WTC11 (cell line): ENCODE measurements at regions not wholly inside any gene's neighbourhood (a gene's known extent, or its start where the extent isn't known, plus 50 kb on each side); places are given as distances from the start of the nearest gene placed in this dataset.

Source experiments
- ATAC-seq: fragments of 200-7000 bp; cut with Tn5 transposase; 2 replicates; pipeline ENCODE4 v1.10.0; 2021; ENCODE audit warnings: mild to moderate bottlenecking, moderate library complexity
- CTCF ChIA-PET: fragments of 300-600 bp; sonication (Branson Sonifier 250); formaldehyde crosslinking; loops from one replicate; lab custom pipeline; 2021; ENCODE audit warnings: antibody characterized with exemption; lab: Charles Lee
- POLR2A ChIA-PET: fragments of 350-600 bp; sonication (Branson Sonifier 250); formaldehyde crosslinking; loops from one replicate; lab custom pipeline; 2021; ENCODE audit warnings: antibody characterized with exemption; lab: Charles Lee
- DNase-seq: peaks from one replicate; pipeline ENCODE4 v3.0.0; 2021; ENCODE audit warnings: low spot score
- H3K27ac Mint-ChIP-seq: 2 replicates; pipeline ENCODE4 v1.8.0; 2021; ENCODE audit warnings: mixed read lengths
- H3K27me3 Mint-ChIP-seq: 2 replicates; pipeline ENCODE4 v1.8.0; 2021; ENCODE audit warnings: low read depth, mild to moderate bottlenecking, moderate library complexity, mixed read lengths
- H3K36me3 Mint-ChIP-seq: 2 replicates; pipeline ENCODE4 v1.8.0; 2021; ENCODE audit warnings: mixed read lengths
- H3K4me1 Mint-ChIP-seq: 2 replicates; pipeline ENCODE4 v1.8.0; 2022; ENCODE audit warnings: mixed read lengths
- H3K4me3 Mint-ChIP-seq: 2 replicates; pipeline ENCODE4 v1.8.0; 2021; ENCODE audit warnings: mild to moderate bottlenecking, moderate library complexity, mixed read lengths
- H3K9me3 Mint-ChIP-seq: 2 replicates; pipeline ENCODE4 v1.8.0; 2021; ENCODE audit warnings: mixed read lengths
- ARID4B ChIP-seq: sonication (generic); formaldehyde crosslinking; IDR thresholded peaks from 2 replicates; pipeline ENCODE4 v1.8.0; 2023; ENCODE audit warnings: missing genetic modification reagents, mild to moderate bottlenecking, borderline replicate concordance
- E2F4 ChIP-seq: sonication (generic); formaldehyde crosslinking; IDR thresholded peaks from 2 replicates; pipeline ENCODE4 v1.8.1; 2022; ENCODE audit warnings: low read depth, mild to moderate bottlenecking, moderate library complexity, missing genetic modification reagents, borderline replicate concordance
- ELF4 ChIP-seq: sonication (generic); formaldehyde crosslinking; IDR thresholded peaks from 2 replicates; pipeline ENCODE4 v1.8.1; 2022; ENCODE audit warnings: low read depth, mild to moderate bottlenecking, moderate library complexity, missing genetic modification reagents
- ESRRA ChIP-seq: sonication (generic); formaldehyde crosslinking; IDR thresholded peaks from 2 replicates; pipeline ENCODE4 v1.8.1; 2022; ENCODE audit warnings: mild to moderate bottlenecking, missing genetic modification reagents, borderline replicate concordance
- GABPB1 ChIP-seq: sonication (generic); formaldehyde crosslinking; IDR thresholded peaks from 2 replicates; pipeline ENCODE4 v1.8.1; 2023; ENCODE audit warnings: mild to moderate bottlenecking, missing genetic modification reagents
- KAT7 ChIP-seq: sonication (generic); formaldehyde crosslinking; IDR thresholded peaks from 2 replicates; pipeline ENCODE4 v1.8.1; 2023; ENCODE audit warnings: missing genetic modification reagents, mild to moderate bottlenecking, borderline replicate concordance
- MYBL2 ChIP-seq: sonication (generic); formaldehyde crosslinking; IDR thresholded peaks from 2 replicates; pipeline ENCODE4 v1.8.1; 2023; ENCODE audit warnings: mild to moderate bottlenecking, moderate library complexity, missing genetic modification reagents
- RELA ChIP-seq: sonication (generic); formaldehyde crosslinking; IDR thresholded peaks from 2 replicates; pipeline ENCODE4 v1.8.1; 2022; ENCODE audit warnings: missing genetic modification reagents, mild to moderate bottlenecking, borderline replicate concordance
- SMAD3 ChIP-seq: sonication (generic); formaldehyde crosslinking; IDR thresholded peaks from 2 replicates; pipeline ENCODE4 v1.8.0; 2022; ENCODE audit warnings: missing genetic modification reagents, mild to moderate bottlenecking, borderline replicate concordance
- SMAD4 ChIP-seq: sonication (generic); formaldehyde crosslinking; IDR thresholded peaks from 2 replicates; pipeline ENCODE4 v1.8.0; 2022; ENCODE audit warnings: mild to moderate bottlenecking, missing genetic modification reagents
- SOX15 ChIP-seq: fragments of 250-450 bp; sonication (Bioruptor Pico); IDR thresholded peaks from 2 replicates; pipeline ENCODE4 v1.9.0; 2021; ENCODE audit warnings: mild to moderate bottlenecking
- SP1 ChIP-seq: sonication (generic); formaldehyde crosslinking; conservative IDR thresholded peaks from 2 replicates; pipeline ENCODE4 v1.8.1; 2022; ENCODE audit warnings: missing genetic modification reagents
- TP53 ChIP-seq: sonication (generic); formaldehyde crosslinking; IDR thresholded peaks from 2 replicates; pipeline ENCODE4 v1.8.1; 2023; ENCODE audit warnings: mild to moderate bottlenecking, missing genetic modification reagents
- ZNF281 ChIP-seq: sonication (generic); formaldehyde crosslinking; IDR thresholded peaks from 2 replicates; pipeline ENCODE4 v1.8.0; 2023; ENCODE audit warnings: mild to moderate bottlenecking, missing genetic modification reagents
- TF ChIP-seq, protein P1 (sequence below): sonication (generic); formaldehyde crosslinking; IDR thresholded peaks from 2 replicates; pipeline ENCODE4 v1.8.1; 2023; ENCODE audit warnings: mild to moderate bottlenecking, missing genetic modification reagents
- TF ChIP-seq, protein P2 (sequence below): sonication (generic); formaldehyde crosslinking; IDR thresholded peaks from 2 replicates; pipeline ENCODE4 v1.8.1; 2023; ENCODE audit warnings: mild to moderate bottlenecking, missing genetic modification reagents, moderate library complexity
- TF ChIP-seq, protein P3 (sequence below): sonication (generic); formaldehyde crosslinking; conservative IDR thresholded peaks from 2 replicates; pipeline ENCODE4 v1.8.1; 2023; ENCODE audit warnings: mild to moderate bottlenecking, low read depth, missing genetic modification reagents, moderate library complexity
- TF ChIP-seq, protein P4 (sequence below): fragments of 250-450 bp; sonication (Bioruptor Pico); IDR thresholded peaks from 2 replicates; pipeline ENCODE4 v1.9.0; 2021; ENCODE audit warnings: mild to moderate bottlenecking

- TF ChIP-seq ARID4B: no peak
- TF ChIP-seq, protein P1, sequence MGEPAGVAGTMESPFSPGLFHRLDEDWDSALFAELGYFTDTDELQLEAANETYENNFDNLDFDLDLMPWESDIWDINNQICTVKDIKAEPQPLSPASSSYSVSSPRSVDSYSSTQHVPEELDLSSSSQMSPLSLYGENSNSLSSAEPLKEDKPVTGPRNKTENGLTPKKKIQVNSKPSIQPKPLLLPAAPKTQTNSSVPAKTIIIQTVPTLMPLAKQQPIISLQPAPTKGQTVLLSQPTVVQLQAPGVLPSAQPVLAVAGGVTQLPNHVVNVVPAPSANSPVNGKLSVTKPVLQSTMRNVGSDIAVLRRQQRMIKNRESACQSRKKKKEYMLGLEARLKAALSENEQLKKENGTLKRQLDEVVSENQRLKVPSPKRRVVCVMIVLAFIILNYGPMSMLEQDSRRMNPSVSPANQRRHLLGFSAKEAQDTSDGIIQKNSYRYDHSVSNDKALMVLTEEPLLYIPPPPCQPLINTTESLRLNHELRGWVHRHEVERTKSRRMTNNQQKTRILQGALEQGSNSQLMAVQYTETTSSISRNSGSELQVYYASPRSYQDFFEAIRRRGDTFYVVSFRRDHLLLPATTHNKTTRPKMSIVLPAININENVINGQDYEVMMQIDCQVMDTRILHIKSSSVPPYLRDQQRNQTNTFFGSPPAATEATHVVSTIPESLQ: no peak
- TF ChIP-seq ELF4 (CRISPR knock-in tag): no peak
- TF ChIP-seq E2F4 (CRISPR knock-in tag): no peak
Observed at GRCh38 chr10:78699971-78700370, 368.8 kb upstream of the ZMIZ1 start (continued).

GRCh38 chr10:78700413-78700812 lies 368.4 kb upstream of the ZMIZ1 start:
- ChIA-PET POLR2A (no interaction called here), CTCF (interaction anchor here (1.8 kb wide), 1 partner anchor 43 kb away, joined by 3 read pairs; no protein-coding TSS in a partner anchor)
- Mint-ChIP-seq H3K4me3 (no peak overlapping the region), H3K9me3 (no peaks in the 10 kb centered on the region), H3K27me3 (peaks cover 2% of the 10 kb centered on the region), H3K36me3 (no peaks in the 10 kb centered on the region), H3K4me1 (no peaks in the 10 kb centered on the region), H3K27ac (no peak overlapping the region)
- ATAC-seq (no peak), DNase-seq (no peak)
- TF ChIP-seq SOX15 (CRISPR knock-in tag): no peak
- TF ChIP-seq, protein P2, sequence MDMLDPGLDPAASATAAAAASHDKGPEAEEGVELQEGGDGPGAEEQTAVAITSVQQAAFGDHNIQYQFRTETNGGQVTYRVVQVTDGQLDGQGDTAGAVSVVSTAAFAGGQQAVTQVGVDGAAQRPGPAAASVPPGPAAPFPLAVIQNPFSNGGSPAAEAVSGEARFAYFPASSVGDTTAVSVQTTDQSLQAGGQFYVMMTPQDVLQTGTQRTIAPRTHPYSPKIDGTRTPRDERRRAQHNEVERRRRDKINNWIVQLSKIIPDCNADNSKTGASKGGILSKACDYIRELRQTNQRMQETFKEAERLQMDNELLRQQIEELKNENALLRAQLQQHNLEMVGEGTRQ (CRISPR knock-in tag): no peak
- TF ChIP-seq E2F4 (CRISPR knock-in tag): no peak
- no peak for TF ChIP-seq MYBL2
- no peak for TF ChIP-seq ESRRA (CRISPR knock-in tag)
- TF ChIP-seq, protein P3, sequence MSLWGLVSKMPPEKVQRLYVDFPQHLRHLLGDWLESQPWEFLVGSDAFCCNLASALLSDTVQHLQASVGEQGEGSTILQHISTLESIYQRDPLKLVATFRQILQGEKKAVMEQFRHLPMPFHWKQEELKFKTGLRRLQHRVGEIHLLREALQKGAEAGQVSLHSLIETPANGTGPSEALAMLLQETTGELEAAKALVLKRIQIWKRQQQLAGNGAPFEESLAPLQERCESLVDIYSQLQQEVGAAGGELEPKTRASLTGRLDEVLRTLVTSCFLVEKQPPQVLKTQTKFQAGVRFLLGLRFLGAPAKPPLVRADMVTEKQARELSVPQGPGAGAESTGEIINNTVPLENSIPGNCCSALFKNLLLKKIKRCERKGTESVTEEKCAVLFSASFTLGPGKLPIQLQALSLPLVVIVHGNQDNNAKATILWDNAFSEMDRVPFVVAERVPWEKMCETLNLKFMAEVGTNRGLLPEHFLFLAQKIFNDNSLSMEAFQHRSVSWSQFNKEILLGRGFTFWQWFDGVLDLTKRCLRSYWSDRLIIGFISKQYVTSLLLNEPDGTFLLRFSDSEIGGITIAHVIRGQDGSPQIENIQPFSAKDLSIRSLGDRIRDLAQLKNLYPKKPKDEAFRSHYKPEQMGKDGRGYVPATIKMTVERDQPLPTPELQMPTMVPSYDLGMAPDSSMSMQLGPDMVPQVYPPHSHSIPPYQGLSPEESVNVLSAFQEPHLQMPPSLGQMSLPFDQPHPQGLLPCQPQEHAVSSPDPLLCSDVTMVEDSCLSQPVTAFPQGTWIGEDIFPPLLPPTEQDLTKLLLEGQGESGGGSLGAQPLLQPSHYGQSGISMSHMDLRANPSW (CRISPR knock-in tag): no peak
- TF ChIP-seq SP1: no peak
- TF ChIP-seq SMAD4 (CRISPR knock-in tag): no peak
- TF ChIP-seq, protein P4, sequence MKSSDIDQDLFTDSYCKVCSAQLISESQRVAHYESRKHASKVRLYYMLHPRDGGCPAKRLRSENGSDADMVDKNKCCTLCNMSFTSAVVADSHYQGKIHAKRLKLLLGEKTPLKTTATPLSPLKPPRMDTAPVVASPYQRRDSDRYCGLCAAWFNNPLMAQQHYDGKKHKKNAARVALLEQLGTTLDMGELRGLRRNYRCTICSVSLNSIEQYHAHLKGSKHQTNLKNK (CRISPR knock-in tag): no peak
- TF ChIP-seq RELA: no peak
- no peak for TF ChIP-seq ZNF281
- no peak for TF ChIP-seq TP53
- TF ChIP-seq, protein P1: no peak
- TF ChIP-seq SMAD3 (CRISPR knock-in tag): no peak
- TF ChIP-seq GABPB1 (CRISPR knock-in tag): no peak
- no peak for TF ChIP-seq KAT7 (CRISPR knock-in tag)
